ENCODE measurements at regions not wholly inside any gene's neighbourhood (a gene's known extent, or its start where the extent isn't known, plus 50 kb on each side); places are given as distances from the start of the nearest gene placed in this dataset.

DNA sequence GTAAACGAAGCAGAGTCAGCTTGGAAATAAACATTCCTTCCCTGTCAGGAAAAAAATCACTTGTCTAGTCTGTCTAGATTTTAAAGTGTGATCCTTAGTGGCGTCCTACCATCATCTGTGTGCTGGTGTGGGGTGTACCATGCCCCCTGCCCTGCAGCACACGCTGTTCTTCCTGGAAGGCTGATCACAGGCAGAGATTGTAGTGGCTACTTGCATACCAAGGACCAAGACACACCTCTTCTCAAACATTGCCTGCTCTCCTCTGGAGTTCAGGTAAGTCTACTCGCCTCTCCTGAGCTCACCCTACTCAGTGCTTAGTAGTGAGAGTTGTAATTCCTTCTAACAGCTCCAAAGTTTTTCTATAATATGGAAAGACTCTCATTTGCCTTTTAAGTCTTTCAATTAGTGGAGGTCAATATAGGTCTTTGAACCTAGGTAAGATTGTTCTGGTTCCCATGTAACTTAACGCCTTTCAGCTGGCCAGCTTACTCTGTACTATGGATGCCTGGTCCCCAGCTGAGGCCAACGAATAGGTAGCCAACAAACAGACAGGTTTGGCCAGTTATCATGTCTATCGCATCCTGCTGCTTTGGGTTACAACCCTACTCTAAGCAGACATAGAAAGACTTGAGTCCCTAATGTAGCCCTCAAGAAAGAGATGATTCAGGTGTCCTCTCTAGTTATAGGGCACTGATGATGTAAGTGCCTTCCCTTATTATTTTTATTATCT, 55.4 kb downstream of the XCL1 start:
- DNase-seq (ENCODE audit: low spot score): no peak

DNA sequence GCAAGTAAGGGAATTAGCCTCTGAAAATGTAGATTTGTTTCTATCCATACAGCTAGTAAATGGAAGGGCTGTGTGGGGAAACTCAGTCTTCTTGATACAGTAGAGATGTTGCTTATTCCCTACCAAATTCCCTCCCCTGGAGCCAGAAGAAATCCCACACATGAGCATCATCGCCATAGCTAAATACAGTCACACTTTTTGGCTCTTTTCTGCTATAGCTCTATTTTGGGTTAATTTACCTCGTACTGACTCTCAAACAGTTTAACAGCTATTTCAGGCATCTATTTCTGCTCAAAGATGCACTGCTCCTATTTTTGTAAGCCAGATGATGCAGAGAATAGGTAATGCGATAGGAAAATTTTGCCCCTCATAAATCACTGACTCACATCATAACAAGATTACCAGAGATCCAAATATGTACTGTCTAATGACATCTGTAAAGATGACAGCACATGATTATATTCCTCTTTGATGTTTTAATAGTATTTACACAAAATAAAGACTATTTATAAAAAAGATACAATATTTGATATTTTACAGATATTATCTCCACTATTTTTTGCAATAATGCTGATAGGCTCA, 58.6 kb downstream of the XCL1 start:
- no peak for DNase-seq (ENCODE audit: low spot score)

DNA sequence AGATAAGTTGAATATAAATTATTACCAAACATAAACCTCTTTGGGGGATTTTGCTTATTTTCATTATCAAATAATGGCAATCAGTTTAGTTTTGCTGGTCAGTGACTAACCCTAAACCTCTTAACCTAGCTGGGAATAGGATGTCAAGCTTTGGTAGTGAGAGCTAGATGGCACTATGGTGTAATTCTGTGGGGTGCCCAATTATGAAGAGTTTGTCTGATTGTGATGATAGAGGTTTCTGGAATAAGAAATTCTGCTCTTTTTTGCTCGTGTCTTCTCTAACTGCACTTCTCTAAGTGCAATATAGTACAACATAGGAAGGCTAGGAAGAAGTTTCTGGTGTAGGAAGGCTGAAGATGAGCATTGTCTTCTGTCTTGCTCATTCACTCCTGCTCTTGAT, 59.8 kb downstream of the XCL1 start:
- DNase-seq (ENCODE audit: low spot score): no peak

DNA sequence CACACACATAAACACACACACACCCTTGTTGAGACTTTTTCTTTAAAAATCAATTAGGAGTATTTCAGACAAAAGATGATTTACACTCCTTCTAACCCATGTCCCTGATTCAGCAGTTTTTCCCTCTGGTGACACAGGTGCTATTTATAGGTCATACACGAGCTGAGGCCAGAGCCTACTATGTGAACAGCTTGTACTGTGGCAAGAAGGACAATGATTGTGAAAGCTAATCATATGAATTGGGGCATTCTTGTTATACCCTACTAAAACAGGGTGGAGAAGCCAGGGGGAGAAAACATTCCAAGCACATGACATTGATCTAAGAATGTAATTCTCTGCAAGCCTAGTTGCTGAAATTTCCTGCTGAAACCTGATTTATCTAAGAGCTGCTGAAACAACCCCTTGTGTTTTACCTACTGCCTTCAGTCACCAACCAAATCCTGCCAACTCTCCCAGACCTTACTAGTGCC, 60.3 kb downstream of the XCL1 start:
- DNase-seq (ENCODE audit: low spot score): peak; percentile 30

DNA sequence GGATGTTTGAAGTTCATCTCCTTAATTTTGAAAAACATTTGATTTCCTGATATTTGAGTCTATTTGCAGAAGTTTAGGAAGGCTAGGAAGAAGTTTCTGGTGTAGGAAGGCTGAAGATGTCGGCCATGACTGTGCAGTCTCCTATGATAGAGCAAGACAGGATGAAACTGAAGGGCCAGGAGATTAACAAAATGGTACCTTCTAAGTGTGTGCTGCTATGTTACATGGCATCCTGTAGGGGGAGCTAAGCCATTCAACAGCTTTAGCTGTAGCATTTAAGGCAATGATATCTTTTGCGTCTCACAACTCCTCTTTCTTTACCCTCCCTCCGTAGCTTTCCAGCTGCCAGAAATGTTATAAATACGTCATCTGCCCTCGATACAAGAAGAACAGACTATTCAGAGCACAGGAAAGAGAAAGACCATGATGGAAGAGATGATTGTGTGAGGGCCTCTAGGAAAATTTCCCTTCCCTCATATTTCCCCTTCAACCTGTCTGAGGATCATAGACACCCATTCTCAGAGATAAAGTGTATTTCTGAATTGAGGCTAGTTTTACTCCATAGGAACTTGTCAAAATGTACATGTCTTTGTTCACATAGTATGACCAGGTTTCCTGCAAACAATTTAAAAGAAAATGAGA, 61.1 kb downstream of the XCL1 start:
- peak; percentile 61 for DNase-seq (ENCODE audit: low spot score)

DNA sequence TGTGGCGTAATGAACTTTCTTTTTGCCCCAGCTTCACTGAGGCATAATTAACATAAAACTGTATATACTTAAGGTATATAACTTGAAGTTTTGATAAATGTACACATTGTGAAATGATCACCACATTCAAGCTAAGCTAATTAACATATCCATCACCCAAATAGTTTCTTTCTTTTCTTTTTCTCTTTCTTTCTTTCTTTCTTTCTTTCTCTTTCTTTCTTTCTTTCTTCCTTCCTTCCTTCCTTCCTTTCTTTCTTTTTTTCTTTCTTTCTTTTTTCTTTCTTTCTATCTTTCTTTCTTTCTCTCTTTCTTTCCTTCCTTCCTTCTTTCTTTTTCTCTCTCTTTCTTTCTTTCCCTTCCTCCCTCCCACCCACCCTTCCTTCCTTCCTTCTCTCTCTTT, 62.5 kb downstream of the XCL1 start:
- no peak for DNase-seq (ENCODE audit: low spot score)

DNA sequence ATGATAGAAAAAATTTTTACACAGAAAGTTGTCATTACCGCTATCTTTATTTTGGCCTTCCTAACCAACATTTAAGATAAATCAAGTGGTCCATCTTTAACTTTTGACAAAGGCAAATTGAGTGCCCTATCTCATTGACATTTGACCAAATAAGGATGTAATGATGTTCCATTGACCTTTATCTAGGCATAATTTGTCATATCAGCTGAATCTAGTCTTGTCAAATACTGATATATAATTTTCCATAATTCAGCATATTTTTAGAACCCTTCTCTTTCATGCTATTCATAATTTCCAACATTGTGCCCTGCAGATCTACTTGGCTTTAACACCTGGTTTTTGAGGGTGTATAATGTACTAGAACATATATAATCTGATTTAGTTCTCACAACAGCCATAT, 63.8 kb downstream of the XCL1 start:
- no peak for DNase-seq (ENCODE audit: low spot score)

DNA sequence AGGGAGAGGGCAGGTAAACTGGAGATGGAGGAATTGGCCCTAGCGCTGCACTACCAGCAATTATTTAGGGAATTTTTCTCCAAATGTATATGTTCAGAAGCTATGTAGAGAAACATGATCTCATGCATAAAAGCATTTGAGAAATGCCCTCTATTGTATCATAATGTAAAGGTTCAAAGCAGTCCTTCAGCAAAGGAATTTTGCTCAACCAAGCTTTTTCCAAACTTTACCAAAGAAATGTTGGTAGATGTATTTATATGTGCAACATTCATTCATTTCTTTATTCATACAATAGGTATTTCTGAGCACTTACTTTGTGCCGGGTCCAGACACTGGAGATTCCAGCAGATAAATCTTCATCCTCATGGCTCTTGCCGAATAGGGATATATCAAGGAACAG, 64.4 kb downstream of the XCL1 start:
- no peak for DNase-seq (ENCODE audit: low spot score)

DNA sequence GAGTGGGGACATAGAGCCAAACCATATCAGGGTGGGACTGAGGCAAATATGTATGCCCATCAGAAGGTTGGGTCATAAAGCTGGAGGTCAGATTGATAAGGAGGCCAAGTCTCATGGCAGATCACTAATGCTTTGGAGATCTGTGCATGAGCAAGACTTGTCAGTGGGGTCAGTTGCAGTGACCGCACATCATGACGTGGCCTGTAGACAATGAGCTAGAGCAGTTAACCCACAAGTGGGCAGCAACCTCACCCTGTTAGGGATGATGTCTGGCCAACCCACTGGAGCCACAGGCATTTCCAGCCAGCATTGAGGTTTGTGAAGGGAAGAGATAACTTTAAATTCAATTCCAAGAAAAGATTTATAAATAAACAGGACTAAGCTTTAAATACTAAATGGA, 66.7 kb downstream of the XCL1 start:
- peak; percentile 90 for DNase-seq (ENCODE audit: low spot score)

All from A172 (cell line).